ENCODE measurements at regions not wholly inside any gene's neighbourhood (a gene's known extent, or its start where the extent isn't known, plus 50 kb on each side); places are given as distances from the start of the nearest gene placed in this dataset.

- TF ChIP-seq CTCF (IDR thresholded peaks at IDR 0.05) (no peak), POLR2A (IDR thresholded peaks at IDR 0.05) (no peak), EP300 (IDR thresholded peaks at IDR 0.05) (no peak)
Measured at GRCh38 chrX:137652086-137652485, 86.2 kb downstream of the ZIC3 start.
